Vagina (tissue), 2 donors: ENCODE measurements at regions not wholly inside any gene's neighbourhood (a gene's known extent, or its start where the extent isn't known, plus 50 kb on each side); places are given as distances from the start of the nearest gene placed in this dataset.
A peak's percentile ranks its signal among the peaks of the same experiment; 100 is the strongest.

ENCODE experiments used
- DNase-seq, 2 donors: peaks; one replicate each; pipeline ENCODE4 v3.0.0-alpha.2; 2017; ENCODE audit errors: extremely low spot score in 2 of 2
- H3K27ac ChIP-seq: fragments of 200-600 bp; sonication (generic); one replicate; pipeline ENCODE4 v1.5.1; 2019
- H3K27me3 ChIP-seq: fragments of 200-600 bp; sonication (generic); one replicate; pipeline ENCODE4 v1.5.1; 2019
- H3K36me3 ChIP-seq, 2 donors: fragments of 200-600 bp; sonication (generic); one replicate each; pipeline ENCODE4 v1.5.1; 2017 to 2019
- H3K4me1 ChIP-seq: fragments of 200-600 bp; sonication (generic); one replicate; pipeline ENCODE4 v1.5.1; 2019
- H3K4me3 ChIP-seq, 2 donors: fragments of 200-600 bp; sonication (generic); 1 replicate in 1 of 2; 2 replicates in 1 of 2; pipeline ENCODE4 v1.5.1; 2016 to 2019
- H3K9me3 ChIP-seq: fragments of 200-600 bp; sonication (generic); one replicate; pipeline ENCODE4 v1.5.1; 2019
- POLR2A ChIP-seq, 2 donors: fragments of 450-650 bp; IDR thresholded peaks; one replicate each; pipeline ENCODE4 v1.6.1; 2017; ENCODE audit warnings: antibody characterized with exemption in 2 of 2, mild to moderate bottlenecking in 2 of 2, moderate library complexity in 2 of 2
- POLR2AphosphoS5 ChIP-seq, 2 donors: sonication (generic); formaldehyde crosslinking; IDR thresholded peaks; one replicate each; pipeline ENCODE4 v1.9.0; 2017; ENCODE audit warnings: antibody characterized with exemption in 2 of 2, mild to moderate bottlenecking in 2 of 2, low read depth in 1 of 2; ENCODE audit not compliant: insufficient read depth in 1 of 2
- intact Hi-C: fragments of 100-400 bp; cut with DNase I; formaldehyde crosslinking; loops from one replicate; pipeline ENCODE4 v1.15.1; 2023
- TF ChIP-seq, protein P1 (sequence below), 3 experiments: fragments of 450-650 bp in 2 of 3; fragments of 200-600 bp in 1 of 3; sonication (generic) in 1 of 3; IDR thresholded peaks; one replicate each; pipeline ENCODE4 v1.5.1; 2017 to 2019; ENCODE audit warnings: antibody characterized with exemption in 3 of 3, mild to moderate bottlenecking in 2 of 3, moderate library complexity in 2 of 3

DNA sequence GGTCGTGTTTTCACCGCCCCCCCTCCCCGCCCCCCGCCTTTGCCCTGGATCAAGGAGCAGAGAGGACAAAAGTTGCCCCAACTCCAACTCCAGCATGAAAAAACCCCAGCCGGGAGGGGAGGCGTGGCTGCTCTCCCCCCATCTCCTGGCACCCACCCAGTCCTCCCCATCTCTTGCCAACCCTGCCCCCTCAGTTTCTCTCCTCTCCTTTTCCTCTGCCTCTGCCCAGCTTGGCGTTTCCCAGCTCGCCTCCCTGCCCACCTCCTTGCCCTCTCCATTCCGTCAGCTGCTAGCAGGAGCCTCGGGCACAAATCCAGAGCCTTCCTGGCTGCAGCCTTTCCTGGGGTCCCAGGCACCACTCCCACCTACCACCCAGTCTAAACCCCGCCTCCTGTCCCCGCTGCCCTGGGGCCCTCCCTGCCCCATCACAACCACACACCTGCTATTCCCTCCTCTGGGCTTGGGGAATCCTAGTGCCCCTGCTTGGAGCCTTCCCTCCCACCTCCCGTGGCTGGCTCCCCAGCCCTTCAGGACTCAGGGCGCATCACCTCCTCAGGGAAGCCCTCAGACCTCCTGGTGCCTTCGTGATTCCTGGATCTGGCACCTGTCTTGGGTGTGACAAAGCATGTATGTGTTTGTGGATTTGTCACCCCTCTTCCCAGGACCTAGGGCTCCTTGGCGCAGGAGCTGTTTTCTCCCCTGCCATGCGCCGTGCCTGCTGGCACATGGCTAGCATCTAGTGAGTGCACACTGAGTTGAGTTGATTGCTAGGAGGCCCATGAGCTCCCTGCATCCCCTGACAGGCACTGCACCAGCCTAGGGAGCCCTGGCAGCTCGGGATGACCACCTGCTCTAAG, 209.1 kb downstream of the TFCP2L1 start:
- no peak overlapping the region for H3K27ac ChIP-seq
- peaks cover 4% of the 10 kb centered on the region for H3K27me3 ChIP-seq
- intact Hi-C loops, result loop anchor here (2.0 to 10.0 kb wide), 2 partner anchors 211 to 381 kb away; no protein-coding TSS in a partner anchor
- TF ChIP-seq, protein P1, sequence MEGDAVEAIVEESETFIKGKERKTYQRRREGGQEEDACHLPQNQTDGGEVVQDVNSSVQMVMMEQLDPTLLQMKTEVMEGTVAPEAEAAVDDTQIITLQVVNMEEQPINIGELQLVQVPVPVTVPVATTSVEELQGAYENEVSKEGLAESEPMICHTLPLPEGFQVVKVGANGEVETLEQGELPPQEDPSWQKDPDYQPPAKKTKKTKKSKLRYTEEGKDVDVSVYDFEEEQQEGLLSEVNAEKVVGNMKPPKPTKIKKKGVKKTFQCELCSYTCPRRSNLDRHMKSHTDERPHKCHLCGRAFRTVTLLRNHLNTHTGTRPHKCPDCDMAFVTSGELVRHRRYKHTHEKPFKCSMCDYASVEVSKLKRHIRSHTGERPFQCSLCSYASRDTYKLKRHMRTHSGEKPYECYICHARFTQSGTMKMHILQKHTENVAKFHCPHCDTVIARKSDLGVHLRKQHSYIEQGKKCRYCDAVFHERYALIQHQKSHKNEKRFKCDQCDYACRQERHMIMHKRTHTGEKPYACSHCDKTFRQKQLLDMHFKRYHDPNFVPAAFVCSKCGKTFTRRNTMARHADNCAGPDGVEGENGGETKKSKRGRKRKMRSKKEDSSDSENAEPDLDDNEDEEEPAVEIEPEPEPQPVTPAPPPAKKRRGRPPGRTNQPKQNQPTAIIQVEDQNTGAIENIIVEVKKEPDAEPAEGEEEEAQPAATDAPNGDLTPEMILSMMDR (IDR thresholded peaks at IDR 0.05), result no peak
- no peak for TF ChIP-seq POLR2AphosphoS5 (IDR thresholded peaks at IDR 0.05; ENCODE audit: insufficient read depth in 1 of 2, low read depth in 1 of 2)
- TF ChIP-seq POLR2A (IDR thresholded peaks at IDR 0.05), result no peak
- no peak overlapping the region for H3K4me3 ChIP-seq
- H3K36me3 ChIP-seq, result no peaks in the 10 kb centered on the region
- DNase-seq, result no peak
- no peaks in the 10 kb centered on the region for H3K9me3 ChIP-seq
- peaks cover 9% of the 10 kb centered on the region for H3K4me1 ChIP-seq

DNA sequence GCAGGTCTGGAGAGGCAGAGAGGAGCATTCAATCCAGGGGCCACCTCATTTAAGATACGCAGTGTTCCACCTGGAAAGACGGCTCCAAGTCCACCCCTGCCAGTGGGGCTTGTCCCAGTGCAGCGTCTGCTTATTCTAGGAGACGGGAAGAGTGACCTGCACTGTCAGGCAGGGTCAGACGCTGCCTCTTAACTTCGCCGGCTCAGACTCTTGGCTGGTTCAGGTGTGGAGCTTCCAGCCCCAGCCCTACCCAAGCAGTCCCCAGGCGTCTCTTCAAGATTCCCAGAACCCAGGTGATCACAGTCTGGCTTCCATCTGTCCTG, 208.5 kb downstream of the TFCP2L1 start:
- Histone ChIP-seq H3K9me3 (no peaks in the 10 kb centered on the region), H3K27me3 (peaks cover 4% of the 10 kb centered on the region), H3K27ac (no peak overlapping the region), H3K4me1 (peaks cover 9% of the 10 kb centered on the region), H3K4me3 (no peak overlapping the region), H3K36me3 (no peaks in the 10 kb centered on the region)
- TF ChIP-seq POLR2AphosphoS5 (IDR thresholded peaks at IDR 0.05; ENCODE audit: insufficient read depth in 1 of 2, low read depth in 1 of 2) (no peak), POLR2A (IDR thresholded peaks at IDR 0.05) (no peak)
- TF ChIP-seq, protein P1 (IDR thresholded peaks at IDR 0.05), result no peak
- DNase-seq, result no peak
- intact Hi-C loops, result loop anchor here (2.0 to 10.0 kb wide), 2 partner anchors 212 to 382 kb away; no protein-coding TSS in a partner anchor

DNA sequence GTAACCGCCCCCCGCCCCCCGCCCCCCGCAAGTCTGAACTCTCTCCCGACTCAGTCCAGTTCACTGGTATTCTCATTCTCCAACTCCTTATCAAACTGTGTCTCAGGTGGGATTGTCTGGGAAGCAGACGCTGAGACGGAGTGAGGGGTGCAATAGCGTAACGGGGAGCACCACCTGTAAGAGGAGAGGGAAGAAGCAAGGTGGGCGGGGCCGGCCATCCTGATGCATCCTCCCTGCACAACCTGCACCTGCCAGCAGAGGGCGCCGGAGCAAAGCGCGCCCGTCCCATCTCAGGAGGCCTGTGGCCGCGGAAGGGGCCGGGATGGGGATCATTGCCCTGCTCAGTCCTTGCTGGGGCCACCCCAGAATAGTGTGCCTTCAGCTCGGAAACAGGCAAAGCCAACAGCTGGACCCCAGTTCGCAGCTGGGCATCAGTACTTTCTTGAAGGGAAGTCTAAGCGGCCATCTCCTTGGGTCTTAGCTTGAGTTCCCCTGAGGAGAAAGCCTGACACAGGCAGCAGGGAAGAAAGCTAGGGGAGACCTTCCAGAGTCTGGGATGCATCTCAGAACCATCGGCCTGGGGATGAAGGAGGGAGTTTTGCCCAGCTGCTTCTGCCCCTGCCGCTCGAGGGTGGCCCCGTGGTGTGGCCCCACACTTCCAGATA, 208.0 kb downstream of the TFCP2L1 start:
- Histone ChIP-seq H3K4me1 (peaks cover 9% of the 10 kb centered on the region), H3K27ac (no peak overlapping the region), H3K9me3 (no peaks in the 10 kb centered on the region), H3K36me3 (no peaks in the 10 kb centered on the region), H3K27me3 (peaks cover 4% of the 10 kb centered on the region), H3K4me3 (no peak overlapping the region)
- intact Hi-C loops, result loop anchor here (2.0 to 10.0 kb wide), 2 partner anchors 212 to 382 kb away; no protein-coding TSS in a partner anchor
- no peak for TF ChIP-seq POLR2AphosphoS5 (IDR thresholded peaks at IDR 0.05; ENCODE audit: insufficient read depth in 1 of 2, low read depth in 1 of 2)
- TF ChIP-seq, protein P1 (IDR thresholded peaks at IDR 0.05), result peak; percentile 27 to 69 (median 33)
- no peak for DNase-seq

DNA sequence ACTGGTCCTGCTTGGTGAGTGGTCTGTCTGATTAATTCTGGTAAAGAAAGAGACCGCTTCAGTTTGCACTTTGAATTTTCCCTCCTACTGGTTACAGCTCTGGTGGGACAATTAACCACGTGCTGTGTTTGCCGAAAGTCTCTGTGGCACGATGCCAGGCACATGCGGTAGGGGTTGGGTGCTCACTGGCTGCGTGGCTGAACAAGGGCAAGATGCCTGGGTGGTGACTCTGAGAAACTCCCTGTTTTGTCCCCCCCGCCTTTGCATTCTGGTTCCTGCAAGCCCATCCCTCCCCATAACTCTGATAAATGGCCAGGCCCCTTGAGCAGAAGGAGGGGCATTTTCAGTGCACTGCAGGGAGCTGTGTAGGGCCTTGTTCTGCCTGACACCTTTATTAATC, 206.1 kb downstream of the TFCP2L1 start:
- Histone ChIP-seq H3K27me3 (peaks cover 4% of the 10 kb centered on the region), H3K9me3 (no peaks in the 10 kb centered on the region), H3K4me3 (no peak overlapping the region), H3K27ac (no peak overlapping the region), H3K4me1 (peaks cover 9% of the 10 kb centered on the region), H3K36me3 (no peaks in the 10 kb centered on the region)
- DNase-seq, result no peak
- intact Hi-C loops, result loop anchor here (10.0 kb wide), 1 partner anchor 214 kb away; no protein-coding TSS in a partner anchor
- TF ChIP-seq POLR2AphosphoS5 (IDR thresholded peaks at IDR 0.05; ENCODE audit: insufficient read depth in 1 of 2, low read depth in 1 of 2), result no peak
- TF ChIP-seq, protein P1 (IDR thresholded peaks at IDR 0.05), result no peak
- no peak for TF ChIP-seq POLR2A (IDR thresholded peaks at IDR 0.05)
